HepG2 (cell line): ENCODE measurements at regions not wholly inside any gene's neighbourhood (a gene's known extent, or its start where the extent isn't known, plus 50 kb on each side); places are given as distances from the start of the nearest gene placed in this dataset.

Source experiments
- ATAC-seq: fragments of 200-7000 bp; cut with Tn5 transposase; 3 replicates; pipeline ENCODE4 v1.9.1; 2020; ENCODE audit warnings: mild to moderate bottlenecking, moderate library complexity
- BruUV-seq: library from RNA; stranded (reverse); fragments of 400-500 nt; replicated peaks from 2 replicates; lab custom pipeline; 2021; lab: Mats Ljungman, UMichigan
- CTCF ChIA-PET: fragments of 300-600 bp; formaldehyde crosslinking; extraction: SDS; loops from one replicate; lab custom pipeline; 2021; ENCODE audit warnings: low total read pairs, inconsistent platforms, low intra/inter-chr PET ratio; lab: Yijun Ruan, JAX
- POLR2A ChIA-PET: fragments of 350-600 bp; sonication (Branson Sonifier 250); formaldehyde crosslinking; loops from one replicate; lab custom pipeline; 2020; ENCODE audit warnings: antibody characterized with exemption, inconsistent platforms; lab: Yijun Ruan, JAX
- DNase-seq: peaks from one replicate; pipeline ENCODE4 v3.0.0-alpha.2; 2015; ENCODE audit warnings: low spot score
- FAIRE-seq: peaks from 3 replicates; lab custom pipeline; 2011; peaks lifted over from hg19 to GRCh38; lab: Jason Lieb, UNC
- H2AFZ ChIP-seq: one replicate; pipeline ENCODE4 v1.6.1; 2011; ENCODE audit warnings: low read length, inconsistent platforms
- H3K27ac ChIP-seq: fragments of 300-600 bp; 3 replicates; pipeline ENCODE4 v1.8.0; 2011; ENCODE audit warnings: mixed run types, mild to moderate bottlenecking, mixed read lengths, low read length, inconsistent platforms; ENCODE audit not compliant: insufficient read depth; ENCODE audit errors: extremely low read length
- H3K27me3 ChIP-seq, 2 experiments: fragments of 200-600 bp in 1 of 2; 2 replicates in 1 of 2; 3 replicates in 1 of 2; pipeline versions ENCODE4 v1.6.0 to v1.8.0; 2011; ENCODE audit warnings: low read length in 2 of 2, mild to moderate bottlenecking in 2 of 2, moderate library complexity in 2 of 2, inconsistent platforms in 1 of 2; ENCODE audit not compliant: insufficient read depth in 2 of 2, control insufficient read depth in 1 of 2
- H3K36me3 ChIP-seq, 2 experiments: fragments of 200-600 bp in 1 of 2; replicated peaks in 1 of 2; 2 replicates in 1 of 2; 3 replicates in 1 of 2; pipeline versions ENCODE4 v1.5.1 to v1.8.0; 2011; ENCODE audit warnings: low read length in 2 of 2, inconsistent platforms in 1 of 2; ENCODE audit not compliant: insufficient read depth in 2 of 2, control insufficient read depth in 1 of 2
- H3K4me1 ChIP-seq: 2 replicates; pipeline ENCODE4 v1.5.1; 2012; ENCODE audit warnings: low read length, inconsistent platforms; ENCODE audit not compliant: insufficient read depth
- H3K4me2 ChIP-seq: 2 replicates; pipeline ENCODE4 v1.6.0; 2011; ENCODE audit warnings: low read depth, low read length, inconsistent platforms
- H3K4me3 ChIP-seq, 3 experiments: fragments of 200-600 bp in 1 of 3; sonication (generic), shearing (Covaris generic) in 1 of 3; replicated peaks in 1 of 3; 2 replicates each; pipeline ENCODE4 v1.5.1; 2011 to 2016; ENCODE audit warnings: low read length in 3 of 3, inconsistent platforms in 2 of 3, low read depth in 2 of 3, mild to moderate bottlenecking in 2 of 3, control low read depth in 1 of 3, mixed read lengths in 1 of 3; ENCODE audit not compliant: insufficient read depth in 1 of 3
- H3K79me2 ChIP-seq: one replicate; pipeline ENCODE4 v1.6.1; 2011; ENCODE audit warnings: low read length, inconsistent platforms; ENCODE audit not compliant: insufficient read depth
- H3K9ac ChIP-seq: 2 replicates; pipeline ENCODE4 v1.6.0; 2011; ENCODE audit warnings: mild to moderate bottlenecking, low read depth, low read length, inconsistent platforms; ENCODE audit not compliant: insufficient read depth
- H3K9me3 ChIP-seq: 2 replicates; pipeline ENCODE4 v1.5.1; 2012; ENCODE audit warnings: mild to moderate bottlenecking, low read length
- H4K20me1 ChIP-seq: 2 replicates; pipeline ENCODE4 v1.6.0; 2011; ENCODE audit warnings: inconsistent platforms, mild to moderate bottlenecking, low read length, moderate library complexity; ENCODE audit not compliant: insufficient read depth
- JUNB ChIP-seq: sonication (generic); formaldehyde crosslinking; IDR thresholded peaks from 2 replicates; pipeline ENCODE4 v1.8.0; 2022; ENCODE audit warnings: missing genetic modification reagents, mild to moderate bottlenecking, borderline replicate concordance
- KDM3A ChIP-seq: IDR thresholded peaks from 2 replicates; pipeline ENCODE4 v1.6.1; 2018; ENCODE audit warnings: low read depth, missing compliant biosample characterization
- KDM5A ChIP-seq: fragments of 200-600 bp; sonication (generic); IDR thresholded peaks from 2 replicates; pipeline ENCODE4 v1.7.0; 2018; ENCODE audit warnings: antibody characterized with exemption, mild to moderate bottlenecking, low read length, borderline replicate concordance
- KDM5B ChIP-seq: sonication (generic); formaldehyde crosslinking; IDR thresholded peaks from 2 replicates; pipeline ENCODE4 v1.4.0; 2020; ENCODE audit warnings: missing genetic modification reagents, mild to moderate bottlenecking, borderline replicate concordance
- PAX8 ChIP-seq: sonication (generic); formaldehyde crosslinking; IDR thresholded peaks from 2 replicates; pipeline ENCODE4 v1.8.0; 2022; ENCODE audit warnings: mild to moderate bottlenecking, missing genetic modification reagents, borderline replicate concordance
- RBAK ChIP-seq: sonication (generic); formaldehyde crosslinking; IDR thresholded peaks from 2 replicates; pipeline ENCODE4 v1.5.1; 2020; ENCODE audit warnings: mild to moderate bottlenecking, missing genetic modification reagents
- ZFP36L1 ChIP-seq: sonication (generic); formaldehyde crosslinking; IDR thresholded peaks from 2 replicates; pipeline ENCODE4 v1.8.0; 2022; ENCODE audit warnings: mild to moderate bottlenecking, missing genetic modification reagents, moderate library complexity
- ZNF296 ChIP-seq: sonication (generic); formaldehyde crosslinking; conservative IDR thresholded peaks from 2 replicates; pipeline ENCODE4 v1.5.0; 2020; ENCODE audit warnings: mild to moderate bottlenecking, missing genetic modification reagents
- ZNF562 ChIP-seq: sonication (generic); formaldehyde crosslinking; IDR thresholded peaks from 2 replicates; pipeline ENCODE4 v1.8.0; 2022; ENCODE audit warnings: missing genetic modification reagents, borderline replicate concordance
- ZNF629 ChIP-seq: sonication (generic); formaldehyde crosslinking; conservative IDR thresholded peaks from 2 replicates; pipeline ENCODE4 v1.5.0; 2020; ENCODE audit warnings: missing genetic modification reagents
- ZNF879 ChIP-seq: sonication (generic); formaldehyde crosslinking; IDR thresholded peaks from 2 replicates; pipeline ENCODE4 v1.8.1; 2023; ENCODE audit warnings: missing genetic modification reagents
- WGBS: methylation state at CpG from one replicate; pipeline ENCODE4 v1.1.6; 2017; ENCODE audit warnings: low lambda C conversion rate; 5-methylcytosine and 5-hydroxymethylcytosine counted together
- in situ Hi-C: cut with HindIII; loops from 2 replicates; pipeline ENCODE4 v1.10.0; 2017; ENCODE audit warnings: low pct_unique_long_range_greater_than_20kb; ENCODE audit not compliant: extremely low pct_ligation_motif_present
- intact Hi-C: fragments of 100-400 bp; cut with micrococcal nuclease; formaldehyde crosslinking; loops from one replicate; pipeline ENCODE4 v1.10.0; 2022; ENCODE audit not compliant: unreplicated experiment
- TF ChIP-seq, protein P1 (sequence below): sonication (generic); formaldehyde crosslinking; IDR thresholded peaks from 2 replicates; pipeline ENCODE4 v1.4.0; 2020; ENCODE audit warnings: missing genetic modification reagents
- TF ChIP-seq, protein P2 (sequence below): sonication (generic); formaldehyde crosslinking; IDR thresholded peaks from 2 replicates; pipeline ENCODE4 v1.5.0; 2020; ENCODE audit warnings: mild to moderate bottlenecking, missing genetic modification reagents
- TF ChIP-seq, protein P3 (sequence below): sonication (generic); formaldehyde crosslinking; IDR thresholded peaks from 2 replicates; pipeline ENCODE4 v1.8.0; 2022; ENCODE audit warnings: low read depth, missing genetic modification reagents
- TF ChIP-seq, protein P4 (sequence below): IDR thresholded peaks from 2 replicates; pipeline ENCODE4 v1.6.1; 2016; ENCODE audit warnings: missing compliant biosample characterization, missing genetic modification reagents, borderline replicate concordance

DNA sequence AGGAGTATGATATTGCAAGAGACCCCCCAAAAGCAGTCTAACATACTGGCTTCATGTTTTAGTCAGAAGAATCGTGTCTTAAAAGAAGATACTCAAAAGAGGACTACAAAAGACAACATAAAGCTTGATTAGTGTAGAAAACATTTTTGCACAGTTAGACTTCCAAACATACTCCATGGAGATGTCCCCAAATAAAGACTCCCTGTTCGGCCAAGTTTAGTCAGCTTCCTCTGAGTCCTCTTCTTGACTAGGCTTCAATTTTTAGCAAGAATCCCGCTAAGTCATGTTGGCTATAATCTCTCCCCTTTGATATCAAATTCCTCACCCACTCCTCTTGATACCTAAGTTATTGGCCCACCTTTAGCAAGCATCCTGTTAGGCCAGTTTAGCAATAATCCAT lies 298.0 kb downstream of the RMST start:
- BruUV-seq, result no TSS peak
- TF ChIP-seq RBAK, result no peak
- TF ChIP-seq, protein P1, sequence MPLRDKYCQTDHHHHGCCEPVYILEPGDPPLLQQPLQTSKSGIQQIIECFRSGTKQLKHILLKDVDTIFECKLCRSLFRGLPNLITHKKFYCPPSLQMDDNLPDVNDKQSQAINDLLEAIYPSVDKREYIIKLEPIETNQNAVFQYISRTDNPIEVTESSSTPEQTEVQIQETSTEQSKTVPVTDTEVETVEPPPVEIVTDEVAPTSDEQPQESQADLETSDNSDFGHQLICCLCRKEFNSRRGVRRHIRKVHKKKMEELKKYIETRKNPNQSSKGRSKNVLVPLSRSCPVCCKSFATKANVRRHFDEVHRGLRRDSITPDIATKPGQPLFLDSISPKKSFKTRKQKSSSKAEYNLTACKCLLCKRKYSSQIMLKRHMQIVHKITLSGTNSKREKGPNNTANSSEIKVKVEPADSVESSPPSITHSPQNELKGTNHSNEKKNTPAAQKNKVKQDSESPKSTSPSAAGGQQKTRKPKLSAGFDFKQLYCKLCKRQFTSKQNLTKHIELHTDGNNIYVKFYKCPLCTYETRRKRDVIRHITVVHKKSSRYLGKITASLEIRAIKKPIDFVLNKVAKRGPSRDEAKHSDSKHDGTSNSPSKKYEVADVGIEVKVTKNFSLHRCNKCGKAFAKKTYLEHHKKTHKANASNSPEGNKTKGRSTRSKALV (CRISPR knock-in tag), result no peak
- TF ChIP-seq JUNB (CRISPR knock-in tag), result no peak
- TF ChIP-seq, protein P2, sequence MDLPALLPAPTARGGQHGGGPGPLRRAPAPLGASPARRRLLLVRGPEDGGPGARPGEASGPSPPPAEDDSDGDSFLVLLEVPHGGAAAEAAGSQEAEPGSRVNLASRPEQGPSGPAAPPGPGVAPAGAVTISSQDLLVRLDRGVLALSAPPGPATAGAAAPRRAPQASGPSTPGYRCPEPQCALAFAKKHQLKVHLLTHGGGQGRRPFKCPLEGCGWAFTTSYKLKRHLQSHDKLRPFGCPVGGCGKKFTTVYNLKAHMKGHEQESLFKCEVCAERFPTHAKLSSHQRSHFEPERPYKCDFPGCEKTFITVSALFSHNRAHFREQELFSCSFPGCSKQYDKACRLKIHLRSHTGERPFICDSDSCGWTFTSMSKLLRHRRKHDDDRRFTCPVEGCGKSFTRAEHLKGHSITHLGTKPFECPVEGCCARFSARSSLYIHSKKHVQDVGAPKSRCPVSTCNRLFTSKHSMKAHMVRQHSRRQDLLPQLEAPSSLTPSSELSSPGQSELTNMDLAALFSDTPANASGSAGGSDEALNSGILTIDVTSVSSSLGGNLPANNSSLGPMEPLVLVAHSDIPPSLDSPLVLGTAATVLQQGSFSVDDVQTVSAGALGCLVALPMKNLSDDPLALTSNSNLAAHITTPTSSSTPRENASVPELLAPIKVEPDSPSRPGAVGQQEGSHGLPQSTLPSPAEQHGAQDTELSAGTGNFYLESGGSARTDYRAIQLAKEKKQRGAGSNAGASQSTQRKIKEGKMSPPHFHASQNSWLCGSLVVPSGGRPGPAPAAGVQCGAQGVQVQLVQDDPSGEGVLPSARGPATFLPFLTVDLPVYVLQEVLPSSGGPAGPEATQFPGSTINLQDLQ (CRISPR knock-in tag), result no peak
- TF ChIP-seq ZNF629, result no peak
- no peak for TF ChIP-seq ZNF562
- TF ChIP-seq ZFP36L1, result no peak
- no peak for TF ChIP-seq ZNF879 (CRISPR knock-in tag)
- TF ChIP-seq, protein P3, sequence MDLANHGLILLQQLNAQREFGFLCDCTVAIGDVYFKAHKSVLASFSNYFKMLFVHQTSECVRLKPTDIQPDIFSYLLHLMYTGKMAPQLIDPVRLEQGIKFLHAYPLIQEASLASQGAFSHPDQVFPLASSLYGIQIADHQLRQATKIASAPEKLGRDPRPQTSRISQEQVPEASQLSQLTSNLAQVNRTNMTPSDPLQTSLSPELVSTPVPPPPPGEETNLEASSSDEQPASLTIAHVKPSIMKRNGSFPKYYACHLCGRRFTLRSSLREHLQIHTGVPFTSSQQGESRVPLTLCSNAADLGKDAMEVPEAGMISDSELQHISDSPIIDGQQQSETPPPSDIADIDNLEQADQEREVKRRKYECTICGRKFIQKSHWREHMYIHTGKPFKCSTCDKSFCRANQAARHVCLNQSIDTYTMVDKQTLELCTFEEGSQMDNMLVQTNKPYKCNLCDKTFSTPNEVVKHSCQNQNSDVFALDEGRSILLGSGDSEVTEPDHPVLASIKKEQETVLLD (CRISPR knock-in tag), result no peak
- TF ChIP-seq KDM5B (CRISPR knock-in tag), result no peak
- no peak for TF ChIP-seq ZNF296 (CRISPR knock-in tag)
- TF ChIP-seq KDM3A, result no peak
- TF ChIP-seq, protein P4, sequence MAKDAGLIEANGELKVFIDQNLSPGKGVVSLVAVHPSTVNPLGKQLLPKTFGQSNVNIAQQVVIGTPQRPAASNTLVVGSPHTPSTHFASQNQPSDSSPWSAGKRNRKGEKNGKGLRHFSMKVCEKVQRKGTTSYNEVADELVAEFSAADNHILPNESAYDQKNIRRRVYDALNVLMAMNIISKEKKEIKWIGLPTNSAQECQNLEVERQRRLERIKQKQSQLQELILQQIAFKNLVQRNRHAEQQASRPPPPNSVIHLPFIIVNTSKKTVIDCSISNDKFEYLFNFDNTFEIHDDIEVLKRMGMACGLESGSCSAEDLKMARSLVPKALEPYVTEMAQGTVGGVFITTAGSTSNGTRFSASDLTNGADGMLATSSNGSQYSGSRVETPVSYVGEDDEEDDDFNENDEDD, result no peak
- no peak for TF ChIP-seq KDM5A
- TF ChIP-seq PAX8 (CRISPR knock-in tag), result no peak

More for the DNA sequence above, 298.0 kb downstream of the RMST start:
- in situ Hi-C loops (no loop called here), intact Hi-C loops (no loop called here)
- Histone ChIP-seq H2AFZ (no peak overlapping the region), H3K27ac (no peak overlapping the region), H3K9me3 (peaks cover 18% of the 10 kb centered on the region), H3K4me2 (no peak overlapping the region), H3K4me3 (no peak overlapping the region), H3K4me1 (peaks cover 12% of the 10 kb centered on the region; the same call in 1 of the 2 replicates), H3K36me3 (no peaks in the 10 kb centered on the region), H3K27me3 (no peaks in the 10 kb centered on the region), H4K20me1 (no peaks in the 10 kb centered on the region), H3K79me2 (no peaks in the 10 kb centered on the region), H3K9ac (no peak overlapping the region)
- 4% methylated on average over 3 of the region's 3 CpGs for WGBS
- ATAC-seq (no peak), FAIRE-seq (no peak), DNase-seq (no peak)
- POLR2A ChIA-PET, result no interaction called here
- CTCF ChIA-PET, result no interaction called here
